Skin epidermis (tissue), 12 donors: ENCODE measurements at regions not wholly inside any gene's neighbourhood (a gene's known extent, or its start where the extent isn't known, plus 50 kb on each side); places are given as distances from the start of the nearest gene placed in this dataset.

Source experiments
- H3K27ac ChIP-seq, 21 experiments: fragments of 200-600 bp; sonication (generic) in 11 of 21; one replicate each; pipeline ENCODE4 v1.5.0; 2020; ENCODE audit warnings: mild to moderate bottlenecking in 3 of 21, inconsistent platforms in 2 of 21, moderate library complexity in 2 of 21
- H3K4me3 ChIP-seq, 7 experiments: fragments of 200-600 bp; sonication (generic) in 2 of 7; one replicate each; pipeline ENCODE4 v1.5.0; 2020; ENCODE audit warnings: inconsistent platforms in 2 of 7, mild to moderate bottlenecking in 2 of 7, moderate library complexity in 1 of 7

- H3K27ac ChIP-seq, result no peak overlapping the region
- H3K4me3 ChIP-seq, result no peak overlapping the region
These were observed 187.8 kb upstream of the LRFN2 start for GRCh38 chr6:40774932-40775331.

- no peak overlapping the region for H3K27ac ChIP-seq
These were observed 183.6 kb upstream of the LRFN2 start for GRCh38 chr6:40770794-40771193.

GRCh38 chr6:40764726-40765125 is 177.6 kb upstream of the LRFN2 start:
- Histone ChIP-seq H3K4me3 (no peak overlapping the region), H3K27ac (no peak overlapping the region)

More at GRCh38 chr6:40770794-40771193, 183.6 kb upstream of the LRFN2 start:
- H3K4me3 ChIP-seq, result no peak overlapping the region

- no peak overlapping the region for H3K27ac ChIP-seq
These were observed 175.8 kb upstream of the LRFN2 start for GRCh38 chr6:40762981-40763380.

GRCh38 chr6:40760887-40761286 is 173.7 kb upstream of the LRFN2 start:
- Histone ChIP-seq H3K4me3 (no peak overlapping the region), H3K27ac (no peak overlapping the region)

More at GRCh38 chr6:40762981-40763380, 175.8 kb upstream of the LRFN2 start:
- H3K4me3 ChIP-seq, result no peak overlapping the region

- Histone ChIP-seq H3K4me3 (no peak overlapping the region), H3K27ac (no peak overlapping the region)
These were observed 172.7 kb upstream of the LRFN2 start for GRCh38 chr6:40759838-40760237.

- H3K27ac ChIP-seq, result no peak overlapping the region
- H3K4me3 ChIP-seq, result no peak overlapping the region
These were observed 172.1 kb upstream of the LRFN2 start for GRCh38 chr6:40759264-40759663.

GRCh38 chr6:40755749-40756452 is 168.7 kb upstream of the LRFN2 start:
- Histone ChIP-seq H3K27ac (no peak overlapping the region), H3K4me3 (no peak overlapping the region)

- H3K4me3 ChIP-seq, result no peak overlapping the region
- H3K27ac ChIP-seq, result no peak overlapping the region
These were observed 168.0 kb upstream of the LRFN2 start for GRCh38 chr6:40755046-40755681.

GRCh38 chr6:40754461-40755045 is 167.4 kb upstream of the LRFN2 start:
- no peak overlapping the region for H3K4me3 ChIP-seq
- no peak overlapping the region for H3K27ac ChIP-seq

- Histone ChIP-seq H3K27ac (no peak overlapping the region), H3K4me3 (no peak overlapping the region)
These were observed 166.7 kb upstream of the LRFN2 start for GRCh38 chr6:40753675-40754448.

GRCh38 chr6:40753048-40753447 is 165.9 kb upstream of the LRFN2 start:
- no peak overlapping the region for H3K4me3 ChIP-seq
- no peak overlapping the region for H3K27ac ChIP-seq

GRCh38 chr6:40744835-40745234 is 157.7 kb upstream of the LRFN2 start:
- no peak overlapping the region for H3K4me3 ChIP-seq
- H3K27ac ChIP-seq, result no peak overlapping the region

GRCh38 chr6:40743690-40744446 is 156.7 kb upstream of the LRFN2 start:
- no peak overlapping the region for H3K4me3 ChIP-seq
- H3K27ac ChIP-seq, result no peak overlapping the region

GRCh38 chr6:40743226-40743625 is 156.1 kb upstream of the LRFN2 start:
- Histone ChIP-seq H3K27ac (no peak overlapping the region), H3K4me3 (no peak overlapping the region)

- Histone ChIP-seq H3K4me3 (no peak overlapping the region), H3K27ac (no peak overlapping the region)
These were observed 153.4 kb upstream of the LRFN2 start for GRCh38 chr6:40740518-40740917.

- Histone ChIP-seq H3K4me3 (no peak overlapping the region), H3K27ac (no peak overlapping the region)
These were observed 151.5 kb upstream of the LRFN2 start for GRCh38 chr6:40738551-40739193.

- no peak overlapping the region for H3K4me3 ChIP-seq
- H3K27ac ChIP-seq, result no peak overlapping the region
These were observed 148.4 kb upstream of the LRFN2 start for GRCh38 chr6:40735521-40735920.

- no peak overlapping the region for H3K27ac ChIP-seq
- no peak overlapping the region for H3K4me3 ChIP-seq
These were observed 148.0 kb upstream of the LRFN2 start for GRCh38 chr6:40735121-40735520.
